ENCODE measurements at regions not wholly inside any gene's neighbourhood (a gene's known extent, or its start where the extent isn't known, plus 50 kb on each side); places are given as distances from the start of the nearest gene placed in this dataset.
"Not testable (repeated sequence)": the region's sequence is repeated elsewhere in the genome, so short reads cannot be mapped to it uniquely, and the experiment has no call there.

- DNase-seq = no peak
Measured at GRCh38 chr4:104549736-104550135, 55.0 kb upstream of the CXXC4 start.

- DNase-seq = no peak
Measured at GRCh38 chr4:104559502-104559901, 64.8 kb upstream of the CXXC4 start.

- no peak for DNase-seq
Measured at GRCh38 chr4:104571341-104571740, 76.6 kb upstream of the CXXC4 start.

GRCh38 chr4:104574371-104574770 is 79.7 kb upstream of the CXXC4 start:
- DNase-seq = no peak

- no peak for DNase-seq
Measured at GRCh38 chr4:104575278-104575677, 80.6 kb upstream of the CXXC4 start.

- no peak for DNase-seq
Measured at GRCh38 chr4:104577405-104577804, 82.7 kb upstream of the CXXC4 start.

GRCh38 chr4:104581476-104581875 is 86.8 kb upstream of the CXXC4 start:
- DNase-seq = not testable (repeated sequence)

GRCh38 chr4:104582056-104582455 is 87.4 kb upstream of the CXXC4 start:
- DNase-seq = not testable (repeated sequence)

GRCh38 chr4:104589264-104589868 is 94.7 kb upstream of the CXXC4 start:
- no peak for DNase-seq

GRCh38 chr4:104591510-104591911 is 96.8 kb upstream of the CXXC4 start:
- no peak for DNase-seq

GRCh38 chr4:104592183-104592582 is 97.5 kb upstream of the CXXC4 start:
- DNase-seq = no peak

- no peak for DNase-seq
Measured at GRCh38 chr4:104593019-104593418, 98.3 kb upstream of the CXXC4 start.

- no peak for DNase-seq
Measured at GRCh38 chr4:104596189-104596588, 101.5 kb upstream of the CXXC4 start.

- DNase-seq = no peak
Measured at GRCh38 chr4:104615496-104615895, 120.8 kb upstream of the CXXC4 start.

GRCh38 chr4:104615926-104616325 is 121.2 kb upstream of the CXXC4 start:
- DNase-seq = no peak

GRCh38 chr4:104616401-104616820 is 121.7 kb upstream of the CXXC4 start:
- DNase-seq = no peak

GRCh38 chr4:104625706-104626105 is 131.0 kb upstream of the CXXC4 start:
- no peak for DNase-seq

- no peak for DNase-seq
Measured at GRCh38 chr4:104629601-104630000, 134.9 kb upstream of the CXXC4 start.

- no peak for DNase-seq
Measured at GRCh38 chr4:104630272-104630671, 135.6 kb upstream of the CXXC4 start.

- DNase-seq = no peak
Measured at GRCh38 chr4:104631000-104631399, 136.3 kb upstream of the CXXC4 start.

- DNase-seq = no peak
Measured at GRCh38 chr4:104641418-104641817, 146.7 kb upstream of the CXXC4 start.

GRCh38 chr4:104642521-104642920 is 147.8 kb upstream of the CXXC4 start:
- DNase-seq = no peak

- DNase-seq = no peak
Measured at GRCh38 chr4:104643805-104644204, 149.1 kb upstream of the CXXC4 start.

- DNase-seq = no peak
Measured at GRCh38 chr4:104649631-104650030, 154.9 kb upstream of the CXXC4 start.

GRCh38 chr4:104662269-104662668 is 167.6 kb upstream of the CXXC4 start:
- DNase-seq = not testable (repeated sequence)

- DNase-seq = no peak
Measured at GRCh38 chr4:104677116-104677515, 182.4 kb upstream of the CXXC4 start.
